ENCODE measurements at regions not wholly inside any gene's neighbourhood (a gene's known extent, or its start where the extent isn't known, plus 50 kb on each side); places are given as distances from the start of the nearest gene placed in this dataset.

- no peaks in the 10 kb centered on the region for H3K4me1 ChIP-seq (ENCODE audit: control insufficient read depth in 2 of 2, insufficient read depth in 2 of 2, low read length in 2 of 2)
- H4K20me1 ChIP-seq (ENCODE audit: control insufficient read depth, insufficient read depth, low read length, poor library complexity, severe bottlenecking), result no peaks in the 10 kb centered on the region
- no peak overlapping the region for H2AFZ ChIP-seq (ENCODE audit: insufficient read depth, low read depth, low read length, poor library complexity, severe bottlenecking)
- intact Hi-C loops (cut with micrococcal nuclease), result no loop called here
- WGBS (ENCODE audit: insufficient coverage), result 93% methylated on average over 4 of the region's 4 CpGs
- ChIA-PET CTCF (interaction anchor here (0.6 to 1.0 kb wide), 2 partner anchors 9 to 10 kb away, joined by 3 to 5 read pairs; no protein-coding TSS in a partner anchor), POLR2A (no interaction called here)
- Mint-ChIP-seq H3K27ac (no peak overlapping the region), H3K4me3 (no peak overlapping the region), H3K27me3 (peaks cover 9% of the 10 kb centered on the region), H3K4me1 (no peaks in the 10 kb centered on the region), H3K9me3 (ENCODE audit: insufficient read depth) (no peaks in the 10 kb centered on the region)
- no peak overlapping the region for H3K4me3 ChIP-seq (ENCODE audit: control extremely low read depth in 1 of 5, extremely low read depth in 1 of 5, insufficient read depth in 1 of 5, low read depth in 2 of 5, low read length in 4 of 5)
- no peak overlapping the region for H3K27ac ChIP-seq (ENCODE audit: low read length in 2 of 2)
- no peak for DNase-seq
- ATAC-seq (ENCODE audit: low read depth), result no peak
- H3K27me3 ChIP-seq (replicated peaks in 1 of 4; ENCODE audit: control extremely low read depth in 1 of 4, control insufficient read depth in 3 of 4, insufficient read depth in 4 of 4, low read length in 3 of 4), result no peaks in the 10 kb centered on the region
- H3K4me2 ChIP-seq (replicated peaks; ENCODE audit: low read depth, low read length, poor library complexity, severe bottlenecking), result no peak overlapping the region
- no peaks in the 10 kb centered on the region for H3K9me3 ChIP-seq (ENCODE audit: control extremely low read depth in 1 of 3, control insufficient read depth in 2 of 3, insufficient read depth in 1 of 3, low read length in 2 of 3)
- no peaks in the 10 kb centered on the region for H3K36me3 ChIP-seq (replicated peaks in 1 of 2; ENCODE audit: control extremely low read depth in 1 of 2, control insufficient read depth in 1 of 2, extremely low read depth in 1 of 2, insufficient read depth in 2 of 2, low read length in 1 of 2)
- H3K9ac ChIP-seq (ENCODE audit: low read length), result no peak overlapping the region
- H3K79me2 ChIP-seq (ENCODE audit: control insufficient read depth, insufficient read depth, low read length), result no peaks in the 10 kb centered on the region
- TF ChIP-seq EZH2 (IDR thresholded peaks at IDR 0.05; ENCODE audit: borderline replicate concordance, insufficient read depth, low read depth, low read length, poor library complexity, severe bottlenecking), result no peak
- no peak for TF ChIP-seq CTCF (IDR thresholded peaks at IDR 0.05)
These were observed 299.0 kb upstream of the DDHD1 start for GRCh38 chr14:53452005-53452673.

- H3K4me2 ChIP-seq (replicated peaks; ENCODE audit: low read depth, low read length, poor library complexity, severe bottlenecking), result no peak overlapping the region
- no peaks in the 10 kb centered on the region for H3K9me3 Mint-ChIP-seq (ENCODE audit: insufficient read depth)
- H3K27ac ChIP-seq (ENCODE audit: low read length in 2 of 2), result no peak overlapping the region
- peaks cover 9% of the 10 kb centered on the region for H3K27me3 Mint-ChIP-seq
- no peaks in the 10 kb centered on the region for H3K4me1 ChIP-seq (ENCODE audit: control insufficient read depth in 2 of 2, insufficient read depth in 2 of 2, low read length in 2 of 2)
- no peak overlapping the region for H3K9ac ChIP-seq (ENCODE audit: low read length)
- no peaks in the 10 kb centered on the region for H3K9me3 ChIP-seq (ENCODE audit: control extremely low read depth in 1 of 3, control insufficient read depth in 2 of 3, insufficient read depth in 1 of 3, low read length in 2 of 3)
- CTCF ChIA-PET, result no interaction called here
- DNase-seq (no peak), ATAC-seq (ENCODE audit: low read depth) (no peak)
- H3K4me3 Mint-ChIP-seq, result no peak overlapping the region
- H4K20me1 ChIP-seq (ENCODE audit: control insufficient read depth, insufficient read depth, low read length, poor library complexity, severe bottlenecking), result no peaks in the 10 kb centered on the region
- no peak overlapping the region for H3K27ac Mint-ChIP-seq
- intact Hi-C loops (cut with micrococcal nuclease), result no loop called here
- no peaks in the 10 kb centered on the region for H3K27me3 ChIP-seq (replicated peaks in 1 of 4; ENCODE audit: control extremely low read depth in 1 of 4, control insufficient read depth in 3 of 4, insufficient read depth in 4 of 4, low read length in 3 of 4)
- no peaks in the 10 kb centered on the region for H3K4me1 Mint-ChIP-seq
- H3K36me3 ChIP-seq (replicated peaks in 1 of 2; ENCODE audit: control extremely low read depth in 1 of 2, control insufficient read depth in 1 of 2, extremely low read depth in 1 of 2, insufficient read depth in 2 of 2, low read length in 1 of 2), result no peaks in the 10 kb centered on the region
- no peak overlapping the region for H3K4me3 ChIP-seq (ENCODE audit: control extremely low read depth in 1 of 5, extremely low read depth in 1 of 5, insufficient read depth in 1 of 5, low read depth in 2 of 5, low read length in 4 of 5)
- POLR2A ChIA-PET, result no interaction called here
- TF ChIP-seq CTCF (IDR thresholded peaks at IDR 0.05), result no peak
- no peak for TF ChIP-seq EZH2 (IDR thresholded peaks at IDR 0.05; ENCODE audit: borderline replicate concordance, insufficient read depth, low read depth, low read length, poor library complexity, severe bottlenecking)
- no peak overlapping the region for H2AFZ ChIP-seq (ENCODE audit: insufficient read depth, low read depth, low read length, poor library complexity, severe bottlenecking)
- H3K79me2 ChIP-seq (ENCODE audit: control insufficient read depth, insufficient read depth, low read length), result no peaks in the 10 kb centered on the region
- WGBS (ENCODE audit: insufficient coverage), result 100% methylated on average over 1 of the region's 3 CpGs
These were observed 297.7 kb upstream of the DDHD1 start for GRCh38 chr14:53450871-53451270.

All from B cell (primary cell).